ENCODE measurements at regions not wholly inside any gene's neighbourhood (a gene's known extent, or its start where the extent isn't known, plus 50 kb on each side); places are given as distances from the start of the nearest gene placed in this dataset.

GRCh38 chr13:103546271-103546670 lies 480.1 kb upstream of the SLC10A2 start:
- TF ChIP-seq CTCF (IDR thresholded peaks at IDR 0.05) (no peak), POLR2A (IDR thresholded peaks at IDR 0.05) (no peak)

Measured in right lobe of liver (tissue), 4 donors.